Chondrocyte (in vitro differentiated cells): ENCODE measurements at regions not wholly inside any gene's neighbourhood (a gene's known extent, or its start where the extent isn't known, plus 50 kb on each side); places are given as distances from the start of the nearest gene placed in this dataset.
A peak's percentile ranks its signal among the peaks of the same experiment; 100 is the strongest.

Experiments
- DNase-seq: peaks from one replicate; pipeline ENCODE4 v3.0.0; 2021; ENCODE audit warnings: mixed read lengths, low spot score
- H3K27ac Mint-ChIP-seq: one replicate; pipeline ENCODE4 v1.8.0; 2021; ENCODE audit warnings: mild to moderate bottlenecking, moderate library complexity, mixed read lengths; ENCODE audit not compliant: unreplicated experiment
- H3K27me3 Mint-ChIP-seq: 2 replicates; pipeline ENCODE4 v1.8.0; 2021; ENCODE audit warnings: low read depth, mixed read lengths
- H3K36me3 Mint-ChIP-seq: 2 replicates; pipeline ENCODE4 v1.8.0; 2021; ENCODE audit warnings: low read depth, mixed read lengths
- H3K4me1 Mint-ChIP-seq: 2 replicates; pipeline ENCODE4 v1.8.0; 2021; ENCODE audit warnings: low read depth, mild to moderate bottlenecking, mixed read lengths
- H3K4me3 Mint-ChIP-seq: one replicate; pipeline ENCODE4 v1.8.0; 2021; ENCODE audit warnings: mild to moderate bottlenecking, moderate library complexity, mixed read lengths; ENCODE audit not compliant: unreplicated experiment
- H3K9me3 Mint-ChIP-seq: 2 replicates; pipeline ENCODE4 v1.8.0; 2021; ENCODE audit warnings: low read depth, mixed read lengths
- TF ChIP-seq, protein P1 (sequence below): fragments of 200-600 bp; sonication (generic); IDR thresholded peaks from 2 replicates; pipeline ENCODE4 v1.5.0; 2021; ENCODE audit warnings: antibody characterized with exemption, mild to moderate bottlenecking, moderate library complexity

DNA sequence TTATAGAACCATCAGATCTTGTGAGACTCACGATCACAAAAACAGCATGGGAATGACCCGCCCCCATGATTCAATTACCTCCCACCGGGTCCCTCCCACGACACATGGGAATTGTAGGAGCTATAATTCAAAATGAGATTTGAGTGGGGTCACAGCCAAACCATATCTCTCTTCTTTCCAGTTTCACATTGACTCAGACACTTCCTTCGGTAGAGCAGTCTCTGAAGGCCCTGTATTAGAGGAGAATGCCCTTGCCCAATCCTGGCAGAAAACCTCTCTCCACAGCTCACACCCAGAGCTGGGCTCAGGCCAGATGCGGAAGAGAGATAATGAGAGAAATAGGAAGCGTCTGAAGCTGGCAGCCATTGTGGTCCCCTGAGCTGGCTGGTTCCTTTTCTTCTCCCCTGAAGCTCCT, 72.4 kb upstream of the CLDN10 start:
- H3K27ac Mint-ChIP-seq: no peak overlapping the region
- TF ChIP-seq, protein P1, sequence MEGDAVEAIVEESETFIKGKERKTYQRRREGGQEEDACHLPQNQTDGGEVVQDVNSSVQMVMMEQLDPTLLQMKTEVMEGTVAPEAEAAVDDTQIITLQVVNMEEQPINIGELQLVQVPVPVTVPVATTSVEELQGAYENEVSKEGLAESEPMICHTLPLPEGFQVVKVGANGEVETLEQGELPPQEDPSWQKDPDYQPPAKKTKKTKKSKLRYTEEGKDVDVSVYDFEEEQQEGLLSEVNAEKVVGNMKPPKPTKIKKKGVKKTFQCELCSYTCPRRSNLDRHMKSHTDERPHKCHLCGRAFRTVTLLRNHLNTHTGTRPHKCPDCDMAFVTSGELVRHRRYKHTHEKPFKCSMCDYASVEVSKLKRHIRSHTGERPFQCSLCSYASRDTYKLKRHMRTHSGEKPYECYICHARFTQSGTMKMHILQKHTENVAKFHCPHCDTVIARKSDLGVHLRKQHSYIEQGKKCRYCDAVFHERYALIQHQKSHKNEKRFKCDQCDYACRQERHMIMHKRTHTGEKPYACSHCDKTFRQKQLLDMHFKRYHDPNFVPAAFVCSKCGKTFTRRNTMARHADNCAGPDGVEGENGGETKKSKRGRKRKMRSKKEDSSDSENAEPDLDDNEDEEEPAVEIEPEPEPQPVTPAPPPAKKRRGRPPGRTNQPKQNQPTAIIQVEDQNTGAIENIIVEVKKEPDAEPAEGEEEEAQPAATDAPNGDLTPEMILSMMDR: no peak
- H3K27me3 Mint-ChIP-seq: peaks cover 11% of the 10 kb centered on the region
- H3K9me3 Mint-ChIP-seq: no peaks in the 10 kb centered on the region
- H3K4me1 Mint-ChIP-seq: peaks cover 3% of the 10 kb centered on the region
- no peak overlapping the region for H3K4me3 Mint-ChIP-seq
- DNase-seq: no peak
- H3K36me3 Mint-ChIP-seq: no peaks in the 10 kb centered on the region

DNA sequence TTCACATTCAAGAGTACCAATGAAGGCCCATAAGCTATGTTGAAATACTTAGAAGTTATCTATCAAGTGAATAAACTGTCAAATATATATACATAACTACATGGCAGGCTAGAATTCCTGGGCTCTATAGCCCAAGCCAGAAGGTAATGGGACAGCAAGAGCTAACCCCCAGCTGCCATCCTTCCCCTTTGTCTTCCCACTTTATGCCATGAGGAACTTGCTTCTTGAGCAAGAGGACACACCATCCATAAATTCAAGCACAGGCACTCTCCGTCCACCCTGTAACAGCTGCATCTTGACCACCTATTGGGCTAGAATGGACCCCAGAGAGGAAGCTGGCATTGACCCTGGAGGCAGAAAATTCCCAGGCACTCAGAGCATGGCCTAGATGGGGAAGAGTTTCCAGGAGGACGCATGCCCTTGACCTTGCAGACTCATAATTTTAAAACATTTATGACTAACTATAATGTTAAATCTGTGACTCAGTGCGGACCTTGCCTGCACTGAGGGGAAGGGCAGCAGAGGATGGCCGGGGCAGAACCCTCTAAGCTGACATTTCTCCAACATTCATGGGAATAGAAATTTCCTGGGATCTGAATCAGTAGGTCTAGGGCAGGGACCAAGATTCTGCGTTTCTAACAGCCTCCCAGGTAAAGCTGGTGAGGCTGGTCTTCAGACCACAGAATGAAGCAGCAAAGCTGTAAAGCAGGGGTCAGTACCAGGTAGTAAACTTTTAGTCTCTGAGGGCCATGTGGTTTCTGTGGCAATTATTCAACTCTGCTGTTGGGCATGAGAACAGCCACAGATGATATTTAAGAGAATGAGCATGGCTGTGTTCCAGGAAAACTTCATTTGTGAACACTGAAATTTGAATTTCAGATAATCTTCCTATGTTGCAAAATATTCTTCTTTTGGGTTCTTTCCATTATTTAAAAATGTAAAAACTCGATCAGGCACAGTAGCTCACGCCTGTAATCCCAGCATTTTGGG, 71.4 kb upstream of the CLDN10 start:
- peaks cover 9% of the 10 kb centered on the region for H3K4me1 Mint-ChIP-seq
- no peak overlapping the region for H3K4me3 Mint-ChIP-seq
- TF ChIP-seq, protein P1: no peak
- no peak for DNase-seq
- no peaks in the 10 kb centered on the region for H3K9me3 Mint-ChIP-seq
- H3K27me3 Mint-ChIP-seq: peaks cover 6% of the 10 kb centered on the region
- H3K27ac Mint-ChIP-seq: peak overlapping the region; percentile 49
- H3K36me3 Mint-ChIP-seq: no peaks in the 10 kb centered on the region

DNA sequence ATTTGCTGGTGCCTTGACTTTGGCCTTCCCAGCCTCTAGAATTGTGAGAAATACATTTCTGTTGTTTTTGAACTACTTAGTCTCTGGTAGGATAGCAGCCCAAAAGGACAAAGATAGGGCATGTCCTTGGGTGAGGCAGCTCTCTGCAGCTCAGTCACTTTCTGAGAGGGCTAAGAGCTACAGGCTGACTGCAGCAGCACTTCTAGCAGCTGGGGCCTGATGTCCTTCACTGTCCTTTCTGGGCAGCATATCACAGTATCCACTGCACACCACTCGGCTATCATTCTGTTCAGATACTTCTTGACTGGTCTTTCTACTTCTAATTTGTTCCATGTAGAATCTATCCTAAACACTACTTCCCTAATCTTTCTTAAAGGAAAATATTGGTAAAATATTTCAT, 68.5 kb upstream of the CLDN10 start:
- Mint-ChIP-seq H3K27me3 (no peaks in the 10 kb centered on the region), H3K27ac (no peak overlapping the region), H3K4me1 (peaks cover 9% of the 10 kb centered on the region), H3K9me3 (no peaks in the 10 kb centered on the region), H3K36me3 (no peaks in the 10 kb centered on the region), H3K4me3 (no peak overlapping the region)
- TF ChIP-seq, protein P1: no peak
- DNase-seq: no peak

DNA sequence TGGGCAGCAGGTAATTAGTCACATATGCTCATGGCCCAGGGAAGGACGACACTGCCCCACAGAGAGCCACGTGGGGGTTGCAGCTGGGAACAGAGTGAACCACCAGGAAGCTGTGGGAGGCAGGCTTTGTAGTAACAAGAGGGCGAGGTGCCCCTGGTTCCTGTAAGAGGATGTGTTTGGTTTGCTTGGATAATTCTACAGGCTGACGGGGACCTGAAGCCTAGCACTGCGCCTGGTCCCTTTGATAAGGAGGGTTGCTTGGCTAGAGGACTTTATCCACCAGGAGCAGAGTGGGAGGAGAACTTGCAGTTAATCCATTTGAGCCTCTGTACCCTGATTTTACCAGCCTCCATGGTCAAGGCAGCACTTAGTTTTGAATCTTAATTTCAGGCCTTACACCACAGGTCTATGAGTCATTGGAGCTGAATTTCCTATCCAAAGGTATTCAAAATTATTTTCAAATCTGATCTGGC, 67.4 kb upstream of the CLDN10 start:
- H3K27me3 Mint-ChIP-seq: no peaks in the 10 kb centered on the region
- H3K4me1 Mint-ChIP-seq: peaks cover 9% of the 10 kb centered on the region
- peaks cover 1% of the 10 kb centered on the region for H3K36me3 Mint-ChIP-seq
- H3K4me3 Mint-ChIP-seq: no peak overlapping the region
- TF ChIP-seq, protein P1: no peak
- H3K27ac Mint-ChIP-seq: no peak overlapping the region
- H3K9me3 Mint-ChIP-seq: peaks cover 7% of the 10 kb centered on the region
- DNase-seq: no peak

DNA sequence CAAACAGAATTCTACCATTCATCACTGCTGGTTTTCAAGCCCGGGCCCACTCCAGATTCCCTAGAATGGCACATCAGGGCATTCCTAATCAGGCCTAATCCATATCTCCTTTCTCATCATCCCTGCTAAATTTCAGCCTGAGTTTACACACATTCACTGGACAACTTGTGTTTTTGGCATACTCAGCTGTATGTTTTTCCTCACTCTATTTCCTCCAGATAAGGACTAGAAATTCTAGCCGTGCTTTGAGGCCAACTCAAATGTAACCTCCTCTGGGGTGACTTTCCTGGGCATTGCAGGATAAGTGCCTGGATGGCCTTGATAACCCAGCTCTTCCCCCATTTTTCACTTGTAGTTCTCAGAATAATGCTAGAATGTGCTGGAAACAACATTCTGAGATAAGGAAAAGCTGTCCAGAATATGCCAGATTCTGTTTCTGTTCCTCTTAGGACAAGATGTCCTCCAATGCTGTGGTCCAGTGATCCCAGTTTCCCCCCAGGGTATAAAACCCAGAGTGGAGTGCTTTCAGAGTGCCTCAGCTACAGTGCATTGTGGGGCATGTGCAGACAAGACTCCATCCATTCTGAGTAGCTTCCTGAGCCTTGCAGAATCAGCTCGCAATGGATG, 66.9 kb upstream of the CLDN10 start:
- TF ChIP-seq, protein P1: no peak
- H3K4me3 Mint-ChIP-seq: no peak overlapping the region
- H3K9me3 Mint-ChIP-seq: peaks cover 12% of the 10 kb centered on the region
- peaks cover 9% of the 10 kb centered on the region for H3K4me1 Mint-ChIP-seq
- DNase-seq: no peak
- peaks cover 5% of the 10 kb centered on the region for H3K36me3 Mint-ChIP-seq
- H3K27ac Mint-ChIP-seq: no peak overlapping the region
- no peaks in the 10 kb centered on the region for H3K27me3 Mint-ChIP-seq
